ENCODE measurements at regions not wholly inside any gene's neighbourhood (a gene's known extent, or its start where the extent isn't known, plus 50 kb on each side); places are given as distances from the start of the nearest gene placed in this dataset.

DNA sequence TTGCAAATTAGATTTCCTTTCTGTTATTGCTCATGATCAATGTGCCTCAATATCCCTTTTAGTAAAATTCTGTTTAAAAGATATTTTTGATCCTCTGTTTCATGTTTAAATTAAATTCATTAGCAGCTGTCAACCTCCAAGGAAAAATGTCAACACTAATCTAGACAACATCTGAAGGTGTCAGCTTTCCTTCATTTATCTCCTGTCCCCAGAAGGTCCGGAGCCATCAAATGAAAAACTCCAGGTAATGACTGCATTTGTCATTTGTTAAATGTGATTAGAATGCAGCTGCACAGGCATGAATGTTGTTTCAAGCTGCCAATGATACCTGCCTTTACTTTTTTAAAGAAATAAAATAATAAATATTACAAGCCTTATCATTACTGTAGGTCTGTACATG lies 463.7 kb upstream of the SEMA3A start:
- TF ChIP-seq POLR2A (IDR thresholded peaks at IDR 0.05): no peak
- TF ChIP-seq, protein P1, sequence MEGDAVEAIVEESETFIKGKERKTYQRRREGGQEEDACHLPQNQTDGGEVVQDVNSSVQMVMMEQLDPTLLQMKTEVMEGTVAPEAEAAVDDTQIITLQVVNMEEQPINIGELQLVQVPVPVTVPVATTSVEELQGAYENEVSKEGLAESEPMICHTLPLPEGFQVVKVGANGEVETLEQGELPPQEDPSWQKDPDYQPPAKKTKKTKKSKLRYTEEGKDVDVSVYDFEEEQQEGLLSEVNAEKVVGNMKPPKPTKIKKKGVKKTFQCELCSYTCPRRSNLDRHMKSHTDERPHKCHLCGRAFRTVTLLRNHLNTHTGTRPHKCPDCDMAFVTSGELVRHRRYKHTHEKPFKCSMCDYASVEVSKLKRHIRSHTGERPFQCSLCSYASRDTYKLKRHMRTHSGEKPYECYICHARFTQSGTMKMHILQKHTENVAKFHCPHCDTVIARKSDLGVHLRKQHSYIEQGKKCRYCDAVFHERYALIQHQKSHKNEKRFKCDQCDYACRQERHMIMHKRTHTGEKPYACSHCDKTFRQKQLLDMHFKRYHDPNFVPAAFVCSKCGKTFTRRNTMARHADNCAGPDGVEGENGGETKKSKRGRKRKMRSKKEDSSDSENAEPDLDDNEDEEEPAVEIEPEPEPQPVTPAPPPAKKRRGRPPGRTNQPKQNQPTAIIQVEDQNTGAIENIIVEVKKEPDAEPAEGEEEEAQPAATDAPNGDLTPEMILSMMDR (IDR thresholded peaks at IDR 0.05): no peak

DNA sequence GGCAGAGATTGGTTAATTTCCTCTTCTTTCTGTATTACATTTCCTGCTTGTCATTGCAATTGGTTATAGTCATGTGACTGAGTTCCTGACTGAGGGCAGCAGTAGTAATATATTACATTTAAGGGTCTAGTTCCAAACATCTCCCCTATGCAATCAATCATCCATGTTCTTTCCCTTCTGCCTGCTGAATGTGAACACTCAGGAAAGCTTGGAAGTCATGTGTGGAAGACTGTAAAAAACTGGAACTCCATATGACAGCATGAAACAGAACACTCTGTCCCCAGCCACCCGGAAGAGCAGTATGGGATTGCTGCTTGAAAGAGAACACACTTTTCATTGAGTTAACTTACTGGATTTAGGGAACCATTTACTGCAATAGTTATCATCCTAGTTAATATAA lies 459.7 kb upstream of the SEMA3A start:
- intact Hi-C loops (cut with DNase I): no loop called here
- no peak overlapping the region for H3K4me3 ChIP-seq
- 89 to 95% (median 93%) methylated on average over 1 of the region's 1 CpG for WGBS, 4 donors
- no peaks in the 10 kb centered on the region for H3K4me1 ChIP-seq
- DNase-seq (no peak), ATAC-seq (no peak)
- TF ChIP-seq POLR2A (IDR thresholded peaks at IDR 0.05): no peak
- TF ChIP-seq, protein P1 (IDR thresholded peaks at IDR 0.05): no peak
- no peaks in the 10 kb centered on the region for H3K36me3 ChIP-seq
- no peak overlapping the region for H3K27ac ChIP-seq
- no peaks in the 10 kb centered on the region for H3K9me3 ChIP-seq
- H3K27me3 ChIP-seq: no peaks in the 10 kb centered on the region

More for the DNA sequence above, 463.7 kb upstream of the SEMA3A start:
- Histone ChIP-seq H3K9me3 (no peaks in the 10 kb centered on the region), H3K4me3 (no peak overlapping the region), H3K36me3 (no peaks in the 10 kb centered on the region), H3K27ac (no peak overlapping the region), H3K27me3 (no peaks in the 10 kb centered on the region), H3K4me1 (no peaks in the 10 kb centered on the region)
- WGBS, 4 donors: 75 to 87% (median 81%) methylated on average over 1 of the region's 1 CpG
- intact Hi-C loops (cut with DNase I): no loop called here
- no peak for ATAC-seq
- DNase-seq: no peak

DNA sequence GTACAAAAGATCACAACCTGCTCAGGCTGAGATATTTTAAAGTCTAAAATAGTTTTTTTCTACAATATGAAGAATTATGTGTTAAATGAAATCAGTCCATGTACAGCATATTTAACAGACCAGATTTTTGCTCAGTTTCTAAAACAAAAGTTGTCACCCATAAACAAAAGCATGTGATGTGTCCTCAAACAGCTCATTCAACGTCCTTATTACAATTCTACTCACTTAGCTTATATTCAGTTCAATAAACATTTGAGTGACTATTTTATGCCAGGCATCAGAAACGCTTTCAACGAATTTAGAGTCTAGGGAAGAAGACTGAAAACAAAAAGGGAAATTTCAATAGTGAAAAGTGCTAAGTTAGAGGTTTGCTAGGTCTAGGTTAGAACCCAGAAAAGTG lies 457.3 kb upstream of the SEMA3A start:
- WGBS, 4 donors: 85 to 93% (median 89%) methylated on average over 3 of the region's 3 CpGs
- ATAC-seq: no peak

DNA sequence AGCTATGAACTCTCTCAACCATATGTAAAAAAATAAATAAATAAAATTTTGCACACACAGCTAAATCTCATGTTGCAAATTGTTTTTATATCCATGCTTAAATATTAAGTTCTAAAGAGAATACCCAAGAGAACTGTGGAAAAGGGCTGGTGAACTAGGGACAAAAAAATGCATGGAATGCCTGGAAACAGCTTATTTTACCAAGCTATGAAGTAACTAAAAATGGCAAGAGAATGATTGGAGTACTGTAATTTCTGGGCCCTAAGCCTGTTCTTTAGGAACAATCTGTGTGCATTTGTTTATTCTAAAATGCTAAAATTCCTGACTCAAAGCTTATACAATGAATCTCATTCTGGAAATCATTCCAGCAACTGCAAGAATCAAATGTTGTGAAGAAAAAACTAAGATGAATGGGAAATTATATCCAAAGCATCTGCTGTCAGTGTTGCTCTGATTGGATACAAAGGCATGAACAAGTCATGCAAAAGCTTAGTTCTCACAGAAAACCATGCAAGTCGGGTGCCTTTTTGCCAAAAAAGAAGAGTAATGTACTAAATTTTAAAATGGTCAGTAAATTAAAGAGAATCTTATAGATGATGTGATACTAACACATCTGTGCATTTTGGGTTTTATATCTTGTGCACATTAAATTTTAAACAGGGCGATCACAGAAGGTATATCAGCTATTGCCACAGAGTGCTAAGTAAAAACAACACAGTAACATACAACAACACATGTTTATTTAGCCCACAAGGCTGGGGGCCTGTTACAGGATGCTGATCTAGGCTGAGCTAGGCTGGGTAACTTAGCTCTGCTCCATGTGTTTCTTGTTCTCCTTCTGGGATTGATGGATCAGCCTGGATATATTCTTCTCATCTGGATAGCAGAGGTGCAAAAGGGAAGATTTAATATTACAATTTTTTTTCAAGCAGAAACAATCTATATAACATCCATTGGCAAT lies 453.5 kb upstream of the SEMA3A start:
- H3K27ac ChIP-seq: no peak overlapping the region
- no peaks in the 10 kb centered on the region for H3K9me3 ChIP-seq
- H3K4me3 ChIP-seq: no peak overlapping the region
- intact Hi-C loops (cut with DNase I): no loop called here
- DNase-seq: no peak
- no peaks in the 10 kb centered on the region for H3K27me3 ChIP-seq
- no peak for TF ChIP-seq POLR2A (IDR thresholded peaks at IDR 0.05)
- TF ChIP-seq, protein P1 (IDR thresholded peaks at IDR 0.05): no peak
- H3K4me1 ChIP-seq: no peaks in the 10 kb centered on the region
- WGBS, 4 donors: 75 to 90% (median 80%) methylated on average over 2 of the region's 2 CpGs
- H3K36me3 ChIP-seq: no peaks in the 10 kb centered on the region
- no peak for ATAC-seq

More for the DNA sequence above, 457.3 kb upstream of the SEMA3A start:
- H3K36me3 ChIP-seq: no peaks in the 10 kb centered on the region
- H3K9me3 ChIP-seq: no peaks in the 10 kb centered on the region
- H3K27ac ChIP-seq: no peak overlapping the region
- no peak overlapping the region for H3K4me3 ChIP-seq
- DNase-seq: no peak
- H3K4me1 ChIP-seq: no peaks in the 10 kb centered on the region
- no peaks in the 10 kb centered on the region for H3K27me3 ChIP-seq
- intact Hi-C loops (cut with DNase I): no loop called here
- TF ChIP-seq POLR2A (IDR thresholded peaks at IDR 0.05): no peak
- TF ChIP-seq, protein P1 (IDR thresholded peaks at IDR 0.05): no peak
